LNCaP clone FGC (cell line): ENCODE measurements at regions not wholly inside any gene's neighbourhood (a gene's known extent, or its start where the extent isn't known, plus 50 kb on each side); places are given as distances from the start of the nearest gene placed in this dataset.

Source experiments
- DNase-seq: peaks from one replicate; pipeline ENCODE4 v3.0.0-alpha.2; 2011; ENCODE audit warnings: low read depth
- H3K4me3 ChIP-seq: 2 replicates; pipeline ENCODE4 v1.5.1; 2011; ENCODE audit warnings: mild to moderate bottlenecking, low read depth, low read length, control low read depth
- TF ChIP-seq, protein P1 (sequence below): IDR thresholded peaks from 2 replicates; pipeline ENCODE4 v1.5.1; 2012; ENCODE audit warnings: mild to moderate bottlenecking; ENCODE audit not compliant: control insufficient read depth, insufficient read depth; ENCODE audit errors: extremely low read depth

DNA sequence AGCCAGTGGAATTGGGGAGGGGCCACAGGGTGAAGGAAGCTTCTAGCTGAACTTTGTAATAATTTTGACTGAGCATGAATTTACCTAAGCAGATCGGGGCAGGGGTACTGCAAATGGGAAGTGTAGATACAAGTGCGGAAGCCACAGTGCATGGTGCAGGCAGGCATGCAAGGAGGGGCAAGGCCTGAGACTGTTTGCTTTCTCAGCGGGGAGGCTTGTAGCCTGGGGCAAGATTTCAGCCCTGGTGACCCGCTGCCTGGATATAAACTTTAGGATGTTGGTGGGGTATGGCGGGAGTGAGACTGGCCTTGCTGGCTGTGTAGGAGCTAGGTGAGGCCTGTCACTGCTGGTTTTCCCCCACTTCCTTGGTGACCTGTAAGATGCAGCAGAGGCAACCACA, 266.4 kb upstream of the PREP start:
- TF ChIP-seq, protein P1, sequence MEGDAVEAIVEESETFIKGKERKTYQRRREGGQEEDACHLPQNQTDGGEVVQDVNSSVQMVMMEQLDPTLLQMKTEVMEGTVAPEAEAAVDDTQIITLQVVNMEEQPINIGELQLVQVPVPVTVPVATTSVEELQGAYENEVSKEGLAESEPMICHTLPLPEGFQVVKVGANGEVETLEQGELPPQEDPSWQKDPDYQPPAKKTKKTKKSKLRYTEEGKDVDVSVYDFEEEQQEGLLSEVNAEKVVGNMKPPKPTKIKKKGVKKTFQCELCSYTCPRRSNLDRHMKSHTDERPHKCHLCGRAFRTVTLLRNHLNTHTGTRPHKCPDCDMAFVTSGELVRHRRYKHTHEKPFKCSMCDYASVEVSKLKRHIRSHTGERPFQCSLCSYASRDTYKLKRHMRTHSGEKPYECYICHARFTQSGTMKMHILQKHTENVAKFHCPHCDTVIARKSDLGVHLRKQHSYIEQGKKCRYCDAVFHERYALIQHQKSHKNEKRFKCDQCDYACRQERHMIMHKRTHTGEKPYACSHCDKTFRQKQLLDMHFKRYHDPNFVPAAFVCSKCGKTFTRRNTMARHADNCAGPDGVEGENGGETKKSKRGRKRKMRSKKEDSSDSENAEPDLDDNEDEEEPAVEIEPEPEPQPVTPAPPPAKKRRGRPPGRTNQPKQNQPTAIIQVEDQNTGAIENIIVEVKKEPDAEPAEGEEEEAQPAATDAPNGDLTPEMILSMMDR = no peak
- no peak for DNase-seq
- H3K4me3 ChIP-seq = no peak overlapping the region

DNA sequence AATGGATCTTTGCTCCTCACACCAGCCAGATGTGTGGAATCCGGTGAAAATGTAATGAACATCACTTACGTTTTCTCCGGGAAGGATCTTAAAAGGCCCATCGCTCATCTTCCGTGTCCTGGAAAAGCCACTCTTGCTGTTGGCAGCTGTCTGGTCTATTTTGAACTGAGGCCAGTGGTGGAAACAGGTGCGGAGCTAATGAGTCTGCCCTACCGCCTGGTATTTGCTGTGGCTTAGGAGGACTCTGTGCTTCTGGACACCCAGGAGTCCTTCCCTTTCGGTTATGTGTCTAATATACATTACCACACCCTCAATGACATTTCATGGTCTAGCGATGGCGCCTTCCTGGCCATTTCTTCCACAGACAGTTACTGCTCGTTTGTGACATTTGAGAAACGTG, 264.2 kb upstream of the PREP start:
- DNase-seq = no peak
- TF ChIP-seq, protein P1 = no peak
- no peak overlapping the region for H3K4me3 ChIP-seq

DNA sequence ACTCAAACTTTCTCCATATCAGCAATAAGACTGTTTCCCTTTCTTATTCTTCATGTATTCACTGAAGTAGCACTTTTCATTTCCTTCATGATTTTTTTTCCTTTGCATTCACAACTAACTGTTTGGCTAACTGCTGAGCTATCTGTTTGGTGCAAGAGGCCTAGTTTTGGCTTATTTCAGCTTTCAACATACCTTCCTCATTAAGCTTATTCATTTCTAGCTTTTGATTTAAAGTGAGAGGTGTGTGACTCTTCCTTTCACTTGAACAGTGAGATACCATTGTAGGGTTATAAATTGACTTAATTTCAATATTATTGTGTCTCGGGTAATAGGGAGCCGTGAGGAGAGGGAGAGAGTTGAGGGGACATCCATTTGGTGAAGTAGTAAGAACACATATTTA, 262.0 kb upstream of the PREP start:
- no peak overlapping the region for H3K4me3 ChIP-seq
- TF ChIP-seq, protein P1 = no peak

DNA sequence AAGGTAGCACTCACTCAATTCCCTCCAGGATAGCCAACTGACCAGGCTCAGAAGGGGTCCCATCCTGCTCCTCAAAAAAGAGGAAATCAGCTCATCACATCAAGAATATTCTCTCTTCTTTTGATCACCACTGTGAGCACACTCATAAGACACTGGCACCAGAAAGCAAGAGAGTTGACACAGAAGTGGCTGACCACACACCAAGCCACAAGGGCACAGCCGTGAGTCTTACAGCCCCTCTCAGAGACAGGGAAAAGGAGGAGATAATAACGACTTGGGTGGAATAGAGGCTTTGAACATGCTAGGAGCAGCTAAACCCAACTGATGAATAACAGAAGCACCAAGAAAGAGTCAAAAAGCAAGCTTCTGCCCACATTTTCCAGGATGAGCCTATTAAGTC, 249.1 kb upstream of the PREP start:
- DNase-seq = no peak
- TF ChIP-seq, protein P1 = no peak
- no peak overlapping the region for H3K4me3 ChIP-seq

More for the DNA sequence above, 262.0 kb upstream of the PREP start:
- no peak for DNase-seq

DNA sequence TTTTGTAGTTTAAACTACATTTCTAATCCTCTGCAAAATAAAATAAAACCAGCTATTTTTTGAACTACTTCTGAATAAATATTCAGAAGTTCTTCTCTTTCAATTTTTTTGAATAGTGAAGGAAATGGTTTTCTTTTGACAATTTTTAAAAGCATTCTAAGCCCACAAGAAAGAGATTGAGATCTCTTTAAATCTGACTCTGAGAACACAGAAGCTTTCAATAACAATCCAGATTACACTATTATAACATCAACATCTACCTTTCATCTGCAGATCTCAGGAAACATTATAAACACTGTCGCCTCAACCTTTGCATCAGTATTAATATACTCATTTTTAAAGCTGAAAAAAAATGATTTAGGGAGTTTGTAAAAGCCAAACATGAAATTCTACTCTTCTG, 247.5 kb upstream of the PREP start:
- TF ChIP-seq, protein P1 = no peak
- DNase-seq = no peak
- no peak overlapping the region for H3K4me3 ChIP-seq

DNA sequence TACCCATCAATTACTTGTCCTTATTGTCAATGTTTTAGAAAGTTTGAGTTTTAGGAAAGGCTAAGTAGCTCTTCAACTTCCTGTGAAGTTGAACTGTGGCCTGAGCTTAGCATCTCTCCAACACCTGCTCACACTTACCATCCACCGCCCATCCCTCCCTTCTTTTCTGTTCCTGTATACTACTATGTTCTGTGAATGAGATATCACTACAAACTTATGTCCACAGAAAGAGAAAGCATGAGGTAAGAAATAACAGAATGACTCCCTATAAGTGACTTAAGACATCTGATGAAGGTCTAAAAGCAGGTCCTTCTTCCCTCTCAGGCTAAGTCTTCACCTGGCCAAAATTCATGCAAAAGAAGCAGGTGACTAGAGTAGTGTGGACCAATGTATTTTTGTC, 246.3 kb upstream of the PREP start:
- no peak overlapping the region for H3K4me3 ChIP-seq
- TF ChIP-seq, protein P1 = no peak
- DNase-seq = no peak

DNA sequence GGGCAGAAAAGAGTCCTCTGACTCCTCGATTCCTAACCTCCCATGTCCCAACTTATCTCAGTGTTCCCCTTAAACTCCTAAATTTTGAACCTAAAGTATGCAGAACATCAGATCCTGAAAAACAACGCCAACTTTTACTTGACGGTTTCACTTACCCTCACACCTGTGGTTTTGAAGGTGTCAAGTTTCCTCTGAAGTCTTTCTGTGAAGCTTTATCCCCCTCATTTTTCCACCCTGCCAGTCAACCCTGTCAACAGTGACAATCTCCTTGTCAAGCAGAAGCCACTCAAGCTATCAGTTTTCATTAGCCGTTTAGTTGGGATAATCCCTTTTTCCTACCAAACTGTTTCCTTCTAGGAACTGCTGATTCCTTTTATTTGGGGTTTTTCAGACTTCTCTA, 245.4 kb upstream of the PREP start:
- no peak for DNase-seq
- H3K4me3 ChIP-seq = no peak overlapping the region
- TF ChIP-seq, protein P1 = no peak
